GM18870 (cell line): ENCODE measurements at regions not wholly inside any gene's neighbourhood (a gene's known extent, or its start where the extent isn't known, plus 50 kb on each side); places are given as distances from the start of the nearest gene placed in this dataset.

Experiments
- ATAC-seq: cut with Tn5 transposase; IDR thresholded peaks from one replicate; pipeline ENCODE4 v1.9.1; 2021; ENCODE audit warnings: moderate library complexity; ENCODE audit not compliant: unreplicated experiment

- ATAC-seq = no peak
Measured at GRCh38 chr6:142500250-142500786, 198.5 kb downstream of the ADGRG6 start.

- no peak for ATAC-seq
Measured at GRCh38 chr6:142501795-142502194, 200.0 kb downstream of the ADGRG6 start.

- ATAC-seq = no peak
Measured at GRCh38 chr6:142507065-142507464, 205.3 kb downstream of the ADGRG6 start.

- ATAC-seq = no peak
Measured at GRCh38 chr6:142510211-142510610, 208.4 kb downstream of the ADGRG6 start.

GRCh38 chr6:142518126-142518525 is 216.3 kb downstream of the ADGRG6 start:
- ATAC-seq = no peak

- no peak for ATAC-seq
Measured at GRCh38 chr6:142518761-142519160, 217.0 kb downstream of the ADGRG6 start.

GRCh38 chr6:142521791-142522190 is 220.0 kb downstream of the ADGRG6 start:
- no peak for ATAC-seq

- no peak for ATAC-seq
Measured at GRCh38 chr6:142523515-142524375, 221.9 kb downstream of the ADGRG6 start.

- no peak for ATAC-seq
Measured at GRCh38 chr6:142530566-142530965, 228.8 kb downstream of the ADGRG6 start.

GRCh38 chr6:142531727-142532126 is 229.9 kb downstream of the ADGRG6 start:
- ATAC-seq = no peak

GRCh38 chr6:142534076-142534475 is 232.3 kb downstream of the ADGRG6 start:
- ATAC-seq = no peak

- ATAC-seq = no peak
Measured at GRCh38 chr6:142534484-142534883, 232.7 kb downstream of the ADGRG6 start.

- ATAC-seq = no peak
Measured at GRCh38 chr6:142537612-142538478, 236.0 kb downstream of the ADGRG6 start.

- no peak for ATAC-seq
Measured at GRCh38 chr6:142542704-142543233, 241.0 kb downstream of the ADGRG6 start.

- no peak for ATAC-seq
Measured at GRCh38 chr6:142543606-142544005, 241.8 kb downstream of the ADGRG6 start.

- no peak for ATAC-seq
Measured at GRCh38 chr6:142544199-142544838, 242.5 kb downstream of the ADGRG6 start.

GRCh38 chr6:142545147-142545546 is 243.3 kb downstream of the ADGRG6 start:
- no peak for ATAC-seq

GRCh38 chr6:142548566-142548965 is 246.8 kb downstream of the ADGRG6 start:
- no peak for ATAC-seq

- no peak for ATAC-seq
Measured at GRCh38 chr6:142550310-142551063, 248.7 kb downstream of the ADGRG6 start.

GRCh38 chr6:142551274-142551811 is 249.5 kb downstream of the ADGRG6 start:
- no peak for ATAC-seq
